ENCODE measurements at regions not wholly inside any gene's neighbourhood (a gene's known extent, or its start where the extent isn't known, plus 50 kb on each side); places are given as distances from the start of the nearest gene placed in this dataset.

GRCh38 chr2:175647058-175647457 is 355.0 kb downstream of the LNPK start:
- no peak for TF ChIP-seq POLR2A (IDR thresholded peaks at IDR 0.05)
- TF ChIP-seq CTCF (IDR thresholded peaks at IDR 0.05): no peak
- no peak for TF ChIP-seq POLR2AphosphoS5 (IDR thresholded peaks at IDR 0.05)
